Smooth muscle cell (in vitro differentiated cells): ENCODE measurements at regions not wholly inside any gene's neighbourhood (a gene's known extent, or its start where the extent isn't known, plus 50 kb on each side); places are given as distances from the start of the nearest gene placed in this dataset.

Experiments used
- DNase-seq: peaks from one replicate; lab custom pipeline; 2025; ENCODE audit not compliant: unreplicated experiment; lab: John Stamatoyannopoulos, UW
- H2AFZ ChIP-seq: fragments of 200-600 bp; sonication (generic); 2 replicates; pipeline ENCODE4 v1.6.0; 2016; ENCODE audit warnings: antibody characterized with exemption, low read depth, mild to moderate bottlenecking
- H3F3A ChIP-seq: fragments of 200-600 bp; sonication (generic); 2 replicates; pipeline ENCODE4 v1.6.0; 2017; ENCODE audit warnings: antibody characterized with exemption, low read depth
- H3K27ac ChIP-seq: fragments of 200-600 bp; sonication (generic); 2 replicates; pipeline ENCODE4 v1.5.1; 2016; ENCODE audit warnings: low read depth, mild to moderate bottlenecking
- H3K27me3 ChIP-seq: fragments of 200-600 bp; sonication (generic); 2 replicates; pipeline ENCODE4 v1.6.1; 2016; ENCODE audit warnings: low read depth, mild to moderate bottlenecking
- H3K36me3 ChIP-seq: fragments of 200-600 bp; sonication (generic); 2 replicates; pipeline ENCODE4 v1.5.1; 2016; ENCODE audit warnings: low read depth
- H3K4me1 ChIP-seq: fragments of 200-600 bp; sonication (generic); 2 replicates; pipeline ENCODE4 v1.5.1; 2016; ENCODE audit warnings: low read depth
- H3K4me2 ChIP-seq: fragments of 200-600 bp; sonication (generic); 2 replicates; pipeline ENCODE4 v1.6.0; 2016; ENCODE audit warnings: mild to moderate bottlenecking
- H3K4me3 ChIP-seq: fragments of 200-600 bp; sonication (generic); 2 replicates; pipeline ENCODE4 v1.5.1; 2016; ENCODE audit warnings: mild to moderate bottlenecking
- H3K79me2 ChIP-seq: fragments of 200-600 bp; sonication (generic); 2 replicates; pipeline ENCODE4 v1.6.0; 2016; ENCODE audit warnings: low read depth, mild to moderate bottlenecking
- H3K9ac ChIP-seq: fragments of 200-600 bp; sonication (generic); 2 replicates; pipeline ENCODE4 v1.6.0; 2016; ENCODE audit warnings: low read depth
- H3K9me3 ChIP-seq: fragments of 200-600 bp; sonication (generic); replicated peaks from 2 replicates; pipeline ENCODE4 v1.5.1; 2016; ENCODE audit warnings: low read depth
- H4K20me1 ChIP-seq: fragments of 200-600 bp; sonication (generic); 2 replicates; pipeline ENCODE4 v1.6.0; 2016; ENCODE audit warnings: low read depth
- WGBS: methylation state at CpG from one replicate; pipeline ENCODE4 v1.1.7; 2016; ENCODE audit warnings: low lambda C conversion rate; 5-methylcytosine and 5-hydroxymethylcytosine counted together
- TF ChIP-seq, protein P1 (sequence below): fragments of 200-600 bp; sonication (generic); IDR thresholded peaks from 2 replicates; pipeline ENCODE4 v1.5.1; 2017; ENCODE audit warnings: borderline replicate concordance, mild to moderate bottlenecking, antibody characterized with exemption; ENCODE audit not compliant: insufficient read depth, poor library complexity, severe bottlenecking

DNA sequence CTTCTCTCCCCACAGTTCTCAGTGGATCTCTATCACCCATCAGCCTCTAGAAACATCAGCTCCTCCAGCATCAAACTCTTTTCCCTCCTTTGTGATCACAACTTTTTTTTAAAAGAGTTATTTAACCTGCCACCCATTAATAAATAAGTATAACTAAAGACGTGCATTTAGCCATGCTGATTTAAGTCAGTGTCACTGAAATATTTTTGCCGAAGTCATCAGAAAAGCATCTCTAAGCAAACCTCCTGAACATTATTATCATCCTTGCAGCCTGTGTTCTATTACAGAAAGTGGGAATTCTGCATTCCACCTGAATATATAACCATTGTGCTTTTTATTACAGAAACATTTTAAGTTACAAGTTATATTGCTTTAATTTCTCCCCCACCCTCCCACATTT is 106.2 kb upstream of the ARHGAP28 start:
- H3K27me3 ChIP-seq, result no peaks in the 10 kb centered on the region
- no peak overlapping the region for H3K4me3 ChIP-seq
- H3K4me1 ChIP-seq, result no peaks in the 10 kb centered on the region
- DNase-seq, result no peak
- H2AFZ ChIP-seq, result no peak overlapping the region
- H3F3A ChIP-seq, result no peaks in the 10 kb centered on the region
- H4K20me1 ChIP-seq, result no peaks in the 10 kb centered on the region
- no peaks in the 10 kb centered on the region for H3K9me3 ChIP-seq
- no peak overlapping the region for H3K9ac ChIP-seq
- no peak overlapping the region for H3K4me2 ChIP-seq
- H3K79me2 ChIP-seq, result no peaks in the 10 kb centered on the region
- H3K36me3 ChIP-seq, result no peaks in the 10 kb centered on the region
- TF ChIP-seq, protein P1, sequence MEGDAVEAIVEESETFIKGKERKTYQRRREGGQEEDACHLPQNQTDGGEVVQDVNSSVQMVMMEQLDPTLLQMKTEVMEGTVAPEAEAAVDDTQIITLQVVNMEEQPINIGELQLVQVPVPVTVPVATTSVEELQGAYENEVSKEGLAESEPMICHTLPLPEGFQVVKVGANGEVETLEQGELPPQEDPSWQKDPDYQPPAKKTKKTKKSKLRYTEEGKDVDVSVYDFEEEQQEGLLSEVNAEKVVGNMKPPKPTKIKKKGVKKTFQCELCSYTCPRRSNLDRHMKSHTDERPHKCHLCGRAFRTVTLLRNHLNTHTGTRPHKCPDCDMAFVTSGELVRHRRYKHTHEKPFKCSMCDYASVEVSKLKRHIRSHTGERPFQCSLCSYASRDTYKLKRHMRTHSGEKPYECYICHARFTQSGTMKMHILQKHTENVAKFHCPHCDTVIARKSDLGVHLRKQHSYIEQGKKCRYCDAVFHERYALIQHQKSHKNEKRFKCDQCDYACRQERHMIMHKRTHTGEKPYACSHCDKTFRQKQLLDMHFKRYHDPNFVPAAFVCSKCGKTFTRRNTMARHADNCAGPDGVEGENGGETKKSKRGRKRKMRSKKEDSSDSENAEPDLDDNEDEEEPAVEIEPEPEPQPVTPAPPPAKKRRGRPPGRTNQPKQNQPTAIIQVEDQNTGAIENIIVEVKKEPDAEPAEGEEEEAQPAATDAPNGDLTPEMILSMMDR, result no peak
- H3K27ac ChIP-seq, result no peak overlapping the region
- 77% methylated on average over 2 of the region's 2 CpGs for WGBS

- Histone ChIP-seq H3K27me3 (no peaks in the 10 kb centered on the region), H3K36me3 (no peaks in the 10 kb centered on the region), H3K9me3 (no peaks in the 10 kb centered on the region), H2AFZ (peak overlapping the region; percentile 1), H3K4me3 (no peak overlapping the region), H4K20me1 (no peaks in the 10 kb centered on the region), H3F3A (no peaks in the 10 kb centered on the region), H3K79me2 (no peaks in the 10 kb centered on the region), H3K27ac (peak overlapping the region; percentile 71), H3K4me2 (peak overlapping the region; percentile 47), H3K4me1 (no peaks in the 10 kb centered on the region), H3K9ac (no peak overlapping the region)
- TF ChIP-seq, protein P1, result no peak
- DNase-seq, result no peak
- WGBS, result 41% methylated on average over 5 of the region's 5 CpGs
Measured at GRCh38 chr18:6624271-6624660, 105.2 kb upstream of the ARHGAP28 start.

GRCh38 chr18:6624661-6625311 is 104.7 kb upstream of the ARHGAP28 start:
- H3K4me3 ChIP-seq, result no peak overlapping the region
- DNase-seq, result no peak
- no peaks in the 10 kb centered on the region for H3K36me3 ChIP-seq

More at GRCh38 chr18:6624661-6625311, 104.7 kb upstream of the ARHGAP28 start:
- WGBS, result 69% methylated on average over 5 of the region's 5 CpGs
- Histone ChIP-seq H2AFZ (peak overlapping the region; percentile 1), H3K4me2 (peak overlapping the region; percentile 47), H4K20me1 (no peaks in the 10 kb centered on the region), H3K27ac (peak overlapping the region; percentile 71), H3K9ac (no peak overlapping the region), H3K9me3 (no peaks in the 10 kb centered on the region), H3K27me3 (no peaks in the 10 kb centered on the region), H3F3A (no peaks in the 10 kb centered on the region), H3K4me1 (no peaks in the 10 kb centered on the region), H3K79me2 (no peaks in the 10 kb centered on the region)
- TF ChIP-seq, protein P1, result no peak
